GM10248 (cell line): ENCODE measurements at regions not wholly inside any gene's neighbourhood (a gene's known extent, or its start where the extent isn't known, plus 50 kb on each side); places are given as distances from the start of the nearest gene placed in this dataset.
"Not testable (repeated sequence)": the region's sequence is repeated elsewhere in the genome, so short reads cannot be mapped to it uniquely, and the experiment has no call there.

Source experiments
- CTCF ChIA-PET: fragments of 300-600 bp; sonication (Branson Sonifier 250); formaldehyde crosslinking; extraction: SDS; loops from one replicate; lab custom pipeline; 2021; ENCODE audit warnings: antibody characterized with exemption; lab: Yijun Ruan, JAX
- POLR2A ChIA-PET: fragments of 350-650 bp; sonication (Branson Sonifier 250); formaldehyde crosslinking; extraction: SDS; loops from one replicate; lab custom pipeline; 2020; ENCODE audit warnings: antibody characterized with exemption; lab: Yijun Ruan, JAX
- DNase-seq: peaks from one replicate; pipeline ENCODE4 v3.0.0; 2012; ENCODE audit errors: extremely low spot score
- CTCF ChIP-seq: IDR thresholded peaks from 2 replicates; pipeline ENCODE4 v1.5.1; 2012; ENCODE audit warnings: mild to moderate bottlenecking, low read depth; ENCODE audit errors: extremely low read depth, missing control alignments, control extremely low read depth

DNA sequence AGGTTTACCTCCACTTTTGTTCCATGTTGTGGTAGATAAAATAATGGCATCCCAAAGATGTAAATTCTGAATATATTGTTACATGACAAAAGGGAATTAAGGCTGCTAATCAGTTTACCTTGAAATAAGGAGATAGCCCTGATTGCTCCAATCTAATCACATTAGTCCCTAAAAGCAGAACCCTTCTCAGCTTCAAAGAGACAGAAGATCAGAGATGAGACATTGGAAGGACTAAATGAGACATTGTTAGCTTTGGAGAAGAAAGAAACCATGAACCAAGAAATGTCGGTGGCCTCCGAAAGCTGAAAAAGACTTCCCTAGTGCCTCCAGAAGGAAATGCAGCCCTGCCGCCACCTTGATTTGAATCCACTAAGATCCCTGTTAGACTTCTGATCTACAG lies 82.8 kb upstream of the PARP8 start:
- no peak for TF ChIP-seq CTCF
- ChIA-PET CTCF (no interaction called here), POLR2A (no interaction called here)
- no peak for DNase-seq

GRCh38 chr5:50588471-50588870 lies 78.0 kb upstream of the PARP8 start:
- CTCF ChIA-PET, POLR2A ChIA-PET, DNase-seq: not testable (repeated sequence)

GRCh38 chr5:50590444-50591189 lies 75.8 kb upstream of the PARP8 start:
- POLR2A ChIA-PET, CTCF ChIA-PET: not testable (repeated sequence)

GRCh38 chr5:50591338-50591737 lies 75.1 kb upstream of the PARP8 start:
- CTCF ChIA-PET, POLR2A ChIA-PET, DNase-seq: not testable (repeated sequence)

More at GRCh38 chr5:50590444-50591189, 75.8 kb upstream of the PARP8 start:
- DNase-seq = not testable (repeated sequence)

DNA sequence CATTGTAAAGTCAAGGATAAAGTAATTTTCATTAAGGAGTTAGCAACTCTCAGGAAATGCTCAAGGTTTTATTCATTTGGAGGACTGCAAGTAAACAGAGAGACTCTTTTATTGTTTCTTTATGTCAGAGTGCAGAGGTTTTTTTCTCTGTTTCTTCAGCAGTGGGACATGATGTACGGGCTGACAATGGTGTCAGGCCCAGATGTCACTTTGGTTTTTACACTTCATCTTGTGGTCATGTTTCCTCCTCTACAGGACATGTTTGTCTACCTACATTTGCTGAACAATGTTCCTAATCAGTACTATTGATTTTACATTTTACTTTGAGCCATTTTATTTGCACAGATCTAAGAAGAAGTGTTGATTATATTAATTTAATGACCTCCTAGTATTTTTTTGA lies 72.8 kb upstream of the PARP8 start:
- ChIA-PET CTCF (interaction anchor here (1.4 to 2.0 kb wide), 2 partner anchors 9 to 19 kb away, joined by 4 to 8 read pairs; no protein-coding TSS in a partner anchor), POLR2A (no interaction called here)
- no peak for DNase-seq
- TF ChIP-seq CTCF = no peak

GRCh38 chr5:50595199-50595598 lies 71.2 kb upstream of the PARP8 start:
- no peak for DNase-seq

GRCh38 chr5:50601576-50601975 lies 64.9 kb upstream of the PARP8 start:
- POLR2A ChIA-PET, DNase-seq: not testable (repeated sequence)
- CTCF ChIA-PET = interaction anchor here (2.8 kb wide), 1 partner anchor 8 kb away, joined by 8 read pairs; no protein-coding TSS in a partner anchor

More at GRCh38 chr5:50595199-50595598, 71.2 kb upstream of the PARP8 start:
- no peak for TF ChIP-seq CTCF
- CTCF ChIA-PET = interaction anchor here (1.4 kb wide), 1 partner anchor 20 kb away, joined by 4 read pairs; no protein-coding TSS in a partner anchor
- POLR2A ChIA-PET = no interaction called here

GRCh38 chr5:50606179-50606578 lies 60.3 kb upstream of the PARP8 start:
- no peak for TF ChIP-seq CTCF
- DNase-seq = no peak
- CTCF ChIA-PET = no interaction called here
- POLR2A ChIA-PET = no interaction called here

DNA sequence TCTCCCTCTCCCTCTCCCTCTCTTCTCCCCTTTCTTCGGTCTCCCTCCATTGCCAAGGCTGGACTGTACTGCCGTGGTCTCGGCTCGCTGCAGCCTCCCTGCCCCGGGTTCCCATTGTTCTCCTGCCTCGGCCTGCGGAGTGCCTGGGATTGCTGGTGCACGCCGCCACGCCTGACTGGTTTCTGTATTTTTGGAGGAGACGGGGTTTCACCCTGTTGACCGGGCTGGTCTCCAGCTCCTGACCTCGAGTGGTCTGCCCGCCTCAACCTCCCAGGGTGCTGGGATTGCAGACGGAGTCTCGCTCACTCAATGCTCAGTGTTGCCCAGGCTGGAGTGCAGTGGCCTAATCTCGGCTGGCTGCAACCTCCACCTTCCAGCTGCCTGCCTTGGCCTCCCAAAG lies 59.0 kb upstream of the PARP8 start:
- DNase-seq, POLR2A ChIA-PET, CTCF ChIA-PET: not testable (repeated sequence)

DNA sequence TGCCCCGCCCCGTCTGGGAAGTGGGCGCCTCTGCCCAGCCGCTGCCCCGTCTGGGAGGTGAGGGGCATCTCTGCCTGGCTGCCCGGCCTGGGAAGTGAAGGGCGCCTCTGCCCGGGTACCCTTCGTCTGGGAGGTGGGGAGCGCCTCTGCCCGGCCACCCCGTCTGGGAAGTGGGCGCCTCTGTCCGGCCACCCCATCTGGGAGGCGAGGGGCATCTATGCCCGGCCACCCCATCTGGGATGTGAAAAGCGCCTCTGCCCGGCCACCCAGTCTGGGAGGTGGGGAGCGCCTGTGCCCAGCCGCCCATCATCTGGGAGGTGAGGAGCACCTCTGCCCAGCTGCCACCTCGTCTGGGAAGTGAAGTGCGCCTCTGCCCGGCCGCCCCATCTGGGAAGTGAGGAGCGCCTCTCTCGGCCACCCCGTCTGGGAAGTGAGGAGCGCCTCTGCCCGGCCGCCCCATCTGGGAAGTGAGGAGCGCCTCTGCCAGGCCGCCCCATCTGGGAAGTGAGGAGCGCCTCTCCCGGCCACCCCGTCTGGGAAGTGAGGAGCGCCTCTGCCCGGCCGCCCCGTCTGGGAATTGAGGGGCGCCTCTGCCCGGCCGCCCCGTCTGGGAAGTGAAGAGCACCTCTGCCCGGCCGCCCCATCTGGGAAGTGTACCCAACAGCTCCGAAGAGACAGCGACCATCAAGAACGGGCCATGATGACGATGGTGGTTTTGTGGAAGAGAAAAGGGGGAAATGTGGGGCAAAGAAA lies 58.3 kb upstream of the PARP8 start:
- DNase-seq, POLR2A ChIA-PET, CTCF ChIA-PET: not testable (repeated sequence)

DNA sequence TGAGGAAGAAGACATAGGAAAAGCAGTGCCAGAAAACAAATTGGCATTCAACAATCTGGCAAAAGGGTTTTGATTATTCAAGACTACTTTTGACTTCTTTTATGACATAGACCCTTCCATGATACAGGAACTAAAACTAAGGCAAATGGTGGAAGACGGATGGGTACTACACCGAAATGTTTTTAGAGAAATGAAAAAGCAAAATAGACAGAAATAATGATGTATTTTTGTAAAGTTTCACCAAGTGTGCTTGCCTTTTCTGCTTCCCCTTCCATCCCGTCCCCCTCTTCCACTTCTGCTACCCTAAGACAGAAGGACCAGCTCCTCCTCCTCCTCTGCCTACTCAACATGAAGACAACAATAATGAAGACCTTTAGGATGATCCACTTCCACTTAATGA lies 53.4 kb upstream of the PARP8 start:
- DNase-seq, POLR2A ChIA-PET, CTCF ChIA-PET: not testable (repeated sequence)
